AG04449 (cell line): ENCODE measurements at regions not wholly inside any gene's neighbourhood (a gene's known extent, or its start where the extent isn't known, plus 50 kb on each side); places are given as distances from the start of the nearest gene placed in this dataset.

ENCODE experiments used
- CTCF ChIA-PET: fragments of 350-600 bp; formaldehyde crosslinking; extraction: SDS; loops from one replicate; lab custom pipeline; 2021; ENCODE audit warnings: antibody characterized with exemption; lab: Yijun Ruan, JAX
- POLR2A ChIA-PET: fragments of 400-600, 350-600 bp; formaldehyde crosslinking; extraction: SDS; loops from one replicate; lab custom pipeline; 2020; ENCODE audit warnings: antibody characterized with exemption, inconsistent platforms; lab: Yijun Ruan, JAX
- DNase-seq: peaks from one replicate; pipeline ENCODE4 v3.0.0-alpha.2; 2010; ENCODE audit warnings: low read depth, low spot score
- H3K4me3 ChIP-seq: 2 replicates; pipeline ENCODE4 v1.5.1; 2011; ENCODE audit warnings: low read depth, mild to moderate bottlenecking, control low read depth, low read length
- TF ChIP-seq, protein P1 (sequence below): IDR thresholded peaks from one replicate; pipeline ENCODE4 v1.5.1; 2011; ENCODE audit warnings: mild to moderate bottlenecking, moderate library complexity, low read length, control low read depth, inconsistent platforms; ENCODE audit not compliant: insufficient read depth; ENCODE audit errors: missing control alignments

DNA sequence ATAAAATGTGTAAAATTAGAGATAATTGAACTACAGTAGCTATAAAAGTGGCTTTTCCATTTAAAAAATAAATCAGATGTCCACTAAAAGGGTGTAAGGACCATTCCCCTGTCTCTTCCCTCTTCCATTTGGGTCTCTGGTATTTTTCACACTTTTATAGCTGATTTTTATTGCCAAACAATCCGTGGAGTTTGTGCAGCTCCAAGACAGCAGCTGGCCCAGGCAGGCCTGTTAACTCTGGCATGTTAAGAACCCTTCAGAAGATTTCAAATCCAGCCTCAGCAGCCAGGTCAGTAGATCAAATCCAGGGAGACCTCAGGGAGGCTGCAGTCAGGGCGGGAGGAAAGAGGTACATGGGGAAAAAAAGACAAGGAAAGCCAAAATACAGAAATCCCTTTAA lies 827.1 kb upstream of the FANCL start:
- ChIA-PET CTCF (no interaction called here), POLR2A (no interaction called here)
- TF ChIP-seq, protein P1, sequence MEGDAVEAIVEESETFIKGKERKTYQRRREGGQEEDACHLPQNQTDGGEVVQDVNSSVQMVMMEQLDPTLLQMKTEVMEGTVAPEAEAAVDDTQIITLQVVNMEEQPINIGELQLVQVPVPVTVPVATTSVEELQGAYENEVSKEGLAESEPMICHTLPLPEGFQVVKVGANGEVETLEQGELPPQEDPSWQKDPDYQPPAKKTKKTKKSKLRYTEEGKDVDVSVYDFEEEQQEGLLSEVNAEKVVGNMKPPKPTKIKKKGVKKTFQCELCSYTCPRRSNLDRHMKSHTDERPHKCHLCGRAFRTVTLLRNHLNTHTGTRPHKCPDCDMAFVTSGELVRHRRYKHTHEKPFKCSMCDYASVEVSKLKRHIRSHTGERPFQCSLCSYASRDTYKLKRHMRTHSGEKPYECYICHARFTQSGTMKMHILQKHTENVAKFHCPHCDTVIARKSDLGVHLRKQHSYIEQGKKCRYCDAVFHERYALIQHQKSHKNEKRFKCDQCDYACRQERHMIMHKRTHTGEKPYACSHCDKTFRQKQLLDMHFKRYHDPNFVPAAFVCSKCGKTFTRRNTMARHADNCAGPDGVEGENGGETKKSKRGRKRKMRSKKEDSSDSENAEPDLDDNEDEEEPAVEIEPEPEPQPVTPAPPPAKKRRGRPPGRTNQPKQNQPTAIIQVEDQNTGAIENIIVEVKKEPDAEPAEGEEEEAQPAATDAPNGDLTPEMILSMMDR, result no peak
- no peak for DNase-seq
- no peak overlapping the region for H3K4me3 ChIP-seq

DNA sequence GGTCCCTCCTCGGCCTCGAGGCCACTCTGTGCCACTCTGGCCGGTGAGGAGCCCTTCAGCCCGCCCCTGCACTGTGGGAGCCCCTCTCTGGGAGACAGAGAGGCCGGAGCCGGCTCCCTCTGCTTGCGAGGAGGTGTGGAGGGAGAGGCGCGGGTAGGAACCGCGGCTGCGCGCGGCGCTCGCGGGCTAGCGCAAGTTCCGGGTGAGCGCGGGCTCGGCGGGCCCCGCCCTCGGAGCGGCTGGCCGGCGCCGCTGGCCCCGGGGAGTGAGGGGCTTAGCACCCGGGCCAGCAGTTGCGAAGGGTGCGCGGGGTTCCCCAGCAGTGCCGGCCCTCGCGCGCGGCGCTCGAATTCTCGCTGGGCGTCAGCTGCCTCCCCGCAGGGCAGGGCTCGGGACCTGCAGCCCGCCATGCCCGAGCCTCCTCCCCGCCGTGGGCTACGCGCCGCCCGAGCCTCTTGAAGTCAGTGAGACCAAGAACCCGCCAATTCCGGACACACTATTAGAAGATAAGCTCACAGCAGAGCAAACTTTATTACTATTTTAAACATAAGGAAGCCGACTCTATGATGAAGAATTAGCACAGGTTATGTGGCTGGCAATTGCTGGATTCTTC lies 825.8 kb upstream of the FANCL start:
- TF ChIP-seq, protein P1, result no peak

DNA sequence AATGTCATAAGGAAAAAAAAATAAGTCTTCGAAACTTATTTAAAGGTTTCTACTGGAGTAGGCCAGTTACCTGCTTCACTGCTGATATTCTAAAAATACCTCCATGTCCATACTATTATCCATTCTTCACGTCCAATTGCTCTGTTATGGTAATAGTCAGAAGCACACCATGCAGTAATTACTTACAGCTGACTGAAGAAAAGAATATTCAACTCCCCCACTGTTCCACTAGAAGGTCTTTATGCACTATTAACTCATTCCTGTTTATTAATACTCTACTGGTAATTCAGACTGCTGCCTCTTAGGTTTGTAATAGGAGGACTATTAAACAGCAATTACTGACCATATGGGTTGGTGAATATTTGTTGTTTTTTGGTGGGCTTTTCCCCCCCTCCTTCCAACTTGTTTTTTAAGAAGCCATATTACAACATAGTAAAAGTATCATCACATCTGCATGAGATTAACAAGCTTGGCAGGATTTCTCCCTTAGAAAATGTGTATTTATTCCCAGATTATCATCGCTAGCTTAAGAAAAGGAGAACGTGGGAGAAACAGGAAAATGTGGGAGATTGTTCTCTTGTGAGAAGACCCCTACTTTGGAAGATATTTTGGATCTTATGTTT lies 806.4 kb upstream of the FANCL start:
- TF ChIP-seq, protein P1, result no peak
- ChIA-PET POLR2A (no interaction called here), CTCF (interaction anchor here (2.0 kb wide), 1 partner anchor 23 kb away, joined by 10 read pairs; no protein-coding TSS in a partner anchor)
- H3K4me3 ChIP-seq, result no peak overlapping the region
- DNase-seq, result no peak

More for the DNA sequence above, 825.8 kb upstream of the FANCL start:
- DNase-seq, result no peak
- ChIA-PET CTCF (no interaction called here), POLR2A (no interaction called here)
- H3K4me3 ChIP-seq, result no peak overlapping the region

DNA sequence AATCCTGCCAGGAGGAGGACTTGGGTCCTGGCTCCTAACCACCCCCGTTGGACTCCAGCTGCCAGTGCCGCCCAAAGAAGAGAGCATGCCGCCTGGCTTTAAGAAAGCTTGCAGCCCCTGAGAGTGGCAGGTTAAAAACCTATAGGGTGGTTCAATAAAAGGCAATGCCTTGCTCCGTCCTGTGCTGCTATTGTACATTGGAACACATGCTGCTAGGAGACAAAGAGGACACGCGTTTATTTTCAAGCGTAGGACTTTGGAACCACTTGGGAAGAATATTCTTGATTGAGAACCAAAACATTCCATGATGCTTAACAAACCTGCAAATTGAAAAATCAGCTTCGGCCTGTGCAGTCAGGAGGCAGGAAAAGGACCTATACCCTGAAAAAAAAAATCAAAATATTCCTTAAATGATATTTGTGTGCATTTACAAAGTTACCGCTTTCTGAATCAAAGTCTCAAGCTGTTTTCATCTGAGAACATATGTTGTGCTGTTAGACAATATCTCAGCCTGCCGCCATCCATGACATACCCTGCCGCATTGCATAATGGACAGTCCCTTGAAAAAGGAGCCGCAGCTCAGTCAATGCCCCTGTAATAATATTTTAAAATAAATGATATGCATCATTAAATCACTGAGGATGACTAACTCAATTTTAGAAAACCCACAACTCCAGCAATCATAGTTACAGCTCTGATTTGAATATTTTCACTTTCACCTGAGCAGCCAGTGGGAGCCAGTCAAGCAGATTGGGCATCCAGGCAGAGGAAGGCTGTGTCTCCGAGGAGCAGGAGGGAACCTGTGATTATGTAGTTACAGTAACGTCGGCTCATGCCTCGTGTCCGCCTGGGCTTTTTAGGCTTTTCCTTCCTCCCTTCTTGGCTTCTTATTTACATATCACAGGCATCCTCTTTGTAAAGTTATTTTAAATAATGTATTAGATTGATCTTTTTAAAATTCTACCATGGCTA lies 805.6 kb upstream of the FANCL start:
- no peak overlapping the region for H3K4me3 ChIP-seq
- TF ChIP-seq, protein P1, result no peak
- ChIA-PET POLR2A (no interaction called here), CTCF (interaction anchor here (0.7 kb wide), 1 partner anchor 21 kb away, joined by 3 read pairs; no protein-coding TSS in a partner anchor)
- no peak for DNase-seq

DNA sequence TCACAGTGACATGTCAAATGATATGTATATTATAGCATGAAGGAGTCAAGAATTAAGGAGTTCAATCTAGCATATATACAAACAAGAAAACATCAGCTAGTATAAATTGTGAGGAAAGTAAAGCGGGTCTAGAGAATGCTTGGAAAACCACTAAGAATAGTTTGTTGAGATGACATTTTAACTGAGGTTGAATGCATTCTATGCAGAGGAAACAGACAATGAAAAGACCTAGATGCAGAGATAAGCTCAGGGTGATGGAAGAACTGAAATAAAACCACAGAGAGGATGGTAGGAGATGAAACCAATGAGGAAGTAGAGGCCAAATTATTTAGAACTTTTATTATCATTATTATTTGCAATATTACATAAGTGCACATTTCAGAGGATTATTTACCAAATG lies 803.6 kb upstream of the FANCL start:
- ChIA-PET CTCF (no interaction called here), POLR2A (no interaction called here)
- no peak for DNase-seq

More for the DNA sequence above, 803.6 kb upstream of the FANCL start:
- TF ChIP-seq, protein P1, result no peak
- H3K4me3 ChIP-seq, result no peak overlapping the region
